IMR-90 (cell line): ENCODE measurements at regions not wholly inside any gene's neighbourhood (a gene's known extent, or its start where the extent isn't known, plus 50 kb on each side); places are given as distances from the start of the nearest gene placed in this dataset.

Experiments used
- ATAC-seq: fragments of 200-7000 bp; cut with Tn5 transposase; 2 replicates; pipeline ENCODE4 v1.9.1; 2020; ENCODE audit warnings: low read depth, mild to moderate bottlenecking, moderate library complexity
- BruUV-seq: library from RNA; stranded (reverse); fragments of 400-500 nt; replicated peaks from 2 replicates; lab custom pipeline; 2021; lab: Mats Ljungman, UMichigan
- CTCF ChIA-PET: fragments of 300-600 bp; formaldehyde crosslinking; extraction: SDS; loops from one replicate; lab custom pipeline; 2021; ENCODE audit warnings: antibody characterized with exemption; lab: Yijun Ruan, JAX
- POLR2A ChIA-PET: fragments of 300-600 bp; sonication (Branson Sonifier 250); formaldehyde crosslinking; loops from one replicate; lab custom pipeline; 2022; ENCODE audit warnings: antibody characterized with exemption; ENCODE audit not compliant: unreplicated experiment; lab: Charles Lee
- DNase-seq: peaks from one replicate; pipeline ENCODE4 v3.0.0; 2013
- H2AFZ ChIP-seq: replicated peaks from 2 replicates; pipeline ENCODE3; 2013; ENCODE audit warnings: low read length, mild to moderate bottlenecking; ENCODE audit not compliant: poor library complexity
- H2AK5ac ChIP-seq: 2 replicates; pipeline ENCODE4 v1.6.1; 2013; ENCODE audit warnings: low read depth, low read length, inconsistent platforms
- H2AK9ac ChIP-seq: replicated peaks from 2 replicates; pipeline ENCODE3; 2013; ENCODE audit warnings: mild to moderate bottlenecking, low read depth, low read length, moderate library complexity; ENCODE audit not compliant: poor library complexity
- H2BK120ac ChIP-seq: 2 replicates; pipeline ENCODE4 v1.6.1; 2013; ENCODE audit warnings: low read depth, low read length, inconsistent platforms
- H2BK15ac ChIP-seq: 3 replicates; pipeline ENCODE4 v1.6.1; 2013; ENCODE audit warnings: low read depth, low read length, inconsistent platforms
- H2BK20ac ChIP-seq: 2 replicates; pipeline ENCODE4 v1.6.1; 2013; ENCODE audit warnings: low read depth, mild to moderate bottlenecking, inconsistent platforms, low read length, moderate library complexity
- H2BK5ac ChIP-seq: 2 replicates; pipeline ENCODE4 v1.6.1; 2013; ENCODE audit warnings: mild to moderate bottlenecking, low read depth, low read length, inconsistent platforms; ENCODE audit not compliant: poor library complexity, severe bottlenecking
- H3K14ac ChIP-seq: replicated peaks from 2 replicates; pipeline ENCODE4 v1.6.1; 2013; ENCODE audit warnings: low read depth, low read length, inconsistent platforms
- H3K18ac ChIP-seq: 2 replicates; pipeline ENCODE4 v1.6.1; 2013; ENCODE audit warnings: low read depth, low read length, control low read depth
- H3K23ac ChIP-seq: 2 replicates; pipeline ENCODE4 v1.6.1; 2013; ENCODE audit warnings: low read depth, low read length, inconsistent platforms
- H3K27ac ChIP-seq: 2 replicates; pipeline ENCODE4 v1.5.1; 2013; ENCODE audit warnings: mild to moderate bottlenecking, control low read depth, low read length; ENCODE audit not compliant: insufficient read depth
- H3K27me3 ChIP-seq: 2 replicates; pipeline ENCODE4 v1.6.1; 2013; ENCODE audit warnings: low read length; ENCODE audit not compliant: control insufficient read depth, insufficient read depth
- H3K36me3 ChIP-seq: 2 replicates; pipeline ENCODE4 v1.6.1; 2013; ENCODE audit warnings: low read length, mixed read lengths; ENCODE audit not compliant: control insufficient read depth, insufficient read depth
- H3K4ac ChIP-seq: 2 replicates; pipeline ENCODE4 v1.6.1; 2013; ENCODE audit warnings: low read depth, low read length, inconsistent platforms
- H3K4me1 ChIP-seq: 2 replicates; pipeline ENCODE4 v1.6.1; 2013; ENCODE audit warnings: low read length, mixed read lengths; ENCODE audit not compliant: control insufficient read depth, insufficient read depth
- H3K4me2 ChIP-seq: 2 replicates; pipeline ENCODE4 v1.6.1; 2013; ENCODE audit warnings: low read depth, mild to moderate bottlenecking, control low read depth, low read length, moderate library complexity
- H3K4me3 ChIP-seq: 2 replicates; pipeline ENCODE4 v1.5.1; 2013; ENCODE audit warnings: low read depth, mild to moderate bottlenecking, control low read depth, low read length, moderate library complexity; ENCODE audit not compliant: insufficient read depth
- H3K56ac ChIP-seq: 2 replicates; pipeline ENCODE4 v1.6.1; 2013; ENCODE audit warnings: low read length, inconsistent platforms; ENCODE audit not compliant: insufficient read depth; ENCODE audit errors: extremely low read depth
- H3K79me1 ChIP-seq, 2 experiments: 2 replicates each; pipeline ENCODE4 v1.6.1; 2013; ENCODE audit warnings: low read length in 2 of 2, inconsistent platforms in 1 of 2, low read depth in 1 of 2
- H3K9ac ChIP-seq: 2 replicates; pipeline ENCODE4 v1.6.1; 2013; ENCODE audit warnings: low read depth, low read length, control low read depth
- H3K9me1 ChIP-seq: 2 replicates; pipeline ENCODE4 v1.6.1; 2013; ENCODE audit warnings: low read length, inconsistent platforms; ENCODE audit not compliant: insufficient read depth
- H3K9me3 ChIP-seq: 2 replicates; pipeline ENCODE4 v1.6.1; 2013; ENCODE audit warnings: low read length; ENCODE audit not compliant: control insufficient read depth, insufficient read depth
- H4K20me1 ChIP-seq: 2 replicates; pipeline ENCODE4 v1.6.1; 2013; ENCODE audit warnings: low read length, inconsistent platforms; ENCODE audit not compliant: insufficient read depth
- H4K5ac ChIP-seq: 2 replicates; pipeline ENCODE4 v1.6.1; 2013; ENCODE audit warnings: mild to moderate bottlenecking, low read depth, low read length, control low read depth
- H4K8ac ChIP-seq, 2 experiments: 2 replicates each; pipeline ENCODE4 v1.6.1; 2013; ENCODE audit warnings: low read depth in 2 of 2, low read length in 2 of 2, control low read depth in 1 of 2, inconsistent platforms in 1 of 2
- H4K91ac ChIP-seq: 2 replicates; pipeline ENCODE4 v1.6.1; 2013; ENCODE audit warnings: low read depth, low read length, inconsistent platforms; ENCODE audit not compliant: insufficient read depth
- ELK1 ChIP-seq: fragments of 150-350 bp; IDR thresholded peaks from 2 replicates; pipeline ENCODE4 v1.6.1; 2016; ENCODE audit warnings: low read depth, mild to moderate bottlenecking, low read length, moderate library complexity, borderline replicate concordance
- FOS ChIP-seq: fragments of 150-350 bp; IDR thresholded peaks from 2 replicates; pipeline ENCODE4 v1.6.1; 2016; ENCODE audit warnings: low read depth, low read length
- MAZ ChIP-seq: IDR thresholded peaks from 2 replicates; pipeline ENCODE4 v1.6.1; 2012; ENCODE audit warnings: low read depth, mild to moderate bottlenecking, low read length, improper control_type of control experiment, moderate library complexity, borderline replicate concordance
- MXI1 ChIP-seq: IDR thresholded peaks from 2 replicates; pipeline ENCODE4 v1.6.1; 2012; ENCODE audit warnings: low read depth, mild to moderate bottlenecking, low read length, moderate library complexity, borderline replicate concordance
- NFE2L2 ChIP-seq: fragments of 150-350 bp; IDR thresholded peaks from 2 replicates; pipeline ENCODE4 v1.6.1; 2016; ENCODE audit warnings: low read depth, mild to moderate bottlenecking, low read length
- POLR2A ChIP-seq: IDR thresholded peaks from 2 replicates; pipeline ENCODE4 v1.6.1; 2012; ENCODE audit warnings: mild to moderate bottlenecking, low read depth, low read length
- RCOR1 ChIP-seq: IDR thresholded peaks from 2 replicates; pipeline ENCODE4 v1.6.1; 2012; ENCODE audit warnings: mild to moderate bottlenecking, low read length, improper control_type of control experiment; ENCODE audit not compliant: insufficient replicate concordance
- SMC3 ChIP-seq: fragments of 150-350 bp; IDR thresholded peaks from 2 replicates; pipeline ENCODE4 v1.6.1; 2016; ENCODE audit warnings: low read depth, mild to moderate bottlenecking, antibody characterized with exemption, low read length, moderate library complexity
- WGBS, 2 experiments: methylation state at CpG; one replicate each; pipeline versions ENCODE4 v1.1.5 to v1.1.7; 2013; ENCODE audit warnings: missing lambda C conversion rate in 2 of 2; ENCODE audit not compliant: insufficient read length in 1 of 2; ENCODE audit errors: extremely low coverage in 2 of 2; 5-methylcytosine and 5-hydroxymethylcytosine counted together
- dilution Hi-C: fragments of 300-500 bp; cut with HindIII; formaldehyde crosslinking; loops from one replicate; pipeline ENCODE4 v1.14.3; 2018; ENCODE audit warnings: low sequenced_read_pairs; ENCODE audit not compliant: unreplicated experiment
- in situ Hi-C: fragments of 300-500 bp; cut with MboI; formaldehyde crosslinking; loops from 3 replicates; pipeline ENCODE4 v1.14.3; 2019; ENCODE audit warnings: low sequenced_read_pairs, inconsistent platforms, mixed read lengths
- intact Hi-C: fragments of 100-400 bp; cut with micrococcal nuclease; formaldehyde crosslinking; loops from 2 replicates; pipeline ENCODE4 v1.10.0; 2022

- H3K4me2 ChIP-seq: no peak overlapping the region
- H3K9me3 ChIP-seq: no peaks in the 10 kb centered on the region
- ATAC-seq: no peak
- no peaks in the 10 kb centered on the region for H3K4me1 ChIP-seq
- CTCF ChIA-PET: interaction anchor here (0.6 kb wide), 1 partner anchor 85 kb away, joined by 3 read pairs; no protein-coding TSS in a partner anchor
- H2BK15ac ChIP-seq: no peak overlapping the region
- H3K4ac ChIP-seq: no peak overlapping the region
- no peak overlapping the region for H2BK5ac ChIP-seq
- dilution Hi-C loops (no loop called here), intact Hi-C loops (no loop called here), in situ Hi-C loops (no loop called here)
- POLR2A ChIA-PET: no interaction called here
- no peak overlapping the region for H3K4me3 ChIP-seq
- H2AK9ac ChIP-seq: no peak overlapping the region
- no peak for DNase-seq
- H4K91ac ChIP-seq: no peak overlapping the region
- H3K14ac ChIP-seq: no peak overlapping the region
- no peaks in the 10 kb centered on the region for H4K20me1 ChIP-seq
- no peak overlapping the region for H3K56ac ChIP-seq
- H3K23ac ChIP-seq: no peak overlapping the region
- no peak overlapping the region for H3K9ac ChIP-seq
- no peak overlapping the region for H3K27ac ChIP-seq
- H2BK20ac ChIP-seq: no peak overlapping the region
- H3K27me3 ChIP-seq: no peaks in the 10 kb centered on the region; the same call in 1 of the 2 replicates
- no peak overlapping the region for H4K5ac ChIP-seq
- no TSS peak for BruUV-seq
- no peak overlapping the region for H4K8ac ChIP-seq
- H3K36me3 ChIP-seq: no peaks in the 10 kb centered on the region
- H2AFZ ChIP-seq: no peak overlapping the region
- H3K9me1 ChIP-seq: peaks cover 2% of the 10 kb centered on the region; the same call in 1 of the 2 replicates
- no peak overlapping the region for H2BK120ac ChIP-seq
- TF ChIP-seq SMC3 (no peak), MXI1 (no peak), FOS (no peak), MAZ (no peak), POLR2A (no peak), NFE2L2 (no peak), RCOR1 (no peak), ELK1 (no peak)
- H2AK5ac ChIP-seq: no peak overlapping the region
- WGBS, 2 experiments: no CpG with 5 or more reads among the region's 4 CpGs
- no peaks in the 10 kb centered on the region for H3K79me1 ChIP-seq
- H3K18ac ChIP-seq: no peak overlapping the region
Observed at GRCh38 chr1:199804526-199804925, 223.0 kb upstream of the NR5A2 start.
